Psoas muscle (tissue), 7 donors: ENCODE measurements at regions not wholly inside any gene's neighbourhood (a gene's known extent, or its start where the extent isn't known, plus 50 kb on each side); places are given as distances from the start of the nearest gene placed in this dataset.

Source experiments
- ATAC-seq, 4 donors: fragments of 200-7000 bp; cut with Tn5 transposase; one replicate each; pipeline ENCODE4 v1.9.1; 2020; ENCODE audit warnings: moderate library complexity in 3 of 4, mild to moderate bottlenecking in 2 of 4
- DNase-seq, 2 donors: peaks; one replicate each; pipeline ENCODE4 v3.0.0-alpha.2; 2020
- H3K27ac ChIP-seq: fragments of 200-600 bp; one replicate; pipeline ENCODE4 v1.8.0; 2022
- H3K27me3 ChIP-seq, 3 donors: fragments of 200-600 bp in 1 of 3; one replicate each; pipeline versions ENCODE4 v1.6.1 to v1.8.0; 2013 to 2022; ENCODE audit warnings: low read length in 2 of 3, mild to moderate bottlenecking in 2 of 3, moderate library complexity in 1 of 3; ENCODE audit not compliant: insufficient read depth in 3 of 3
- H3K36me3 ChIP-seq, 2 donors: fragments of 200-600 bp in 1 of 2; one replicate each; pipeline versions ENCODE4 v1.6.1 to v1.8.0; 2013 to 2022; ENCODE audit warnings: low read depth in 1 of 2, mild to moderate bottlenecking in 1 of 2, moderate library complexity in 1 of 2; ENCODE audit not compliant: insufficient read depth in 1 of 2
- H3K4me1 ChIP-seq: fragments of 200-600 bp; one replicate; pipeline ENCODE4 v1.8.0; 2022
- H3K4me3 ChIP-seq: fragments of 200-600 bp; one replicate; pipeline ENCODE4 v1.8.0; 2022; ENCODE audit warnings: mild to moderate bottlenecking
- H3K9me3 ChIP-seq: fragments of 200-600 bp; one replicate; pipeline ENCODE4 v1.8.0; 2022
- WGBS, 3 donors: extraction: QIAGEN DNeasy Blood & Tissue Kit; methylation state at CpG; one replicate each; pipeline versions ENCODE4 v1.1.6 to v1.1.7; 2013; 5-methylcytosine and 5-hydroxymethylcytosine counted together
- intact Hi-C, 2 donors: fragments of 100-400 bp; cut with DNase I; formaldehyde crosslinking; loops; one replicate each; pipeline versions ENCODE4 v1.11.0 to v1.14.2; 2022
- TF ChIP-seq, protein P1 (sequence below): fragments of 200-600 bp; IDR thresholded peaks from one replicate; pipeline ENCODE4 v1.8.0; 2022; ENCODE audit warnings: antibody characterized with exemption
- donor health status: healthy with polysubstance abuse.
- donor health status: DM: no; HTN: no; CAD: no; lungs with moderate emphysema.
- donor health status: Bipolar disorder and iron deficiency.
- donor health status: healthy.
- donor health status: DM: yes; HTN: yes; CAD: no.
- donor health status: DM: no; HTN: no; CAD: no.
- donor health status: DM: yes; HTN: yes; CAD: no.

DNA sequence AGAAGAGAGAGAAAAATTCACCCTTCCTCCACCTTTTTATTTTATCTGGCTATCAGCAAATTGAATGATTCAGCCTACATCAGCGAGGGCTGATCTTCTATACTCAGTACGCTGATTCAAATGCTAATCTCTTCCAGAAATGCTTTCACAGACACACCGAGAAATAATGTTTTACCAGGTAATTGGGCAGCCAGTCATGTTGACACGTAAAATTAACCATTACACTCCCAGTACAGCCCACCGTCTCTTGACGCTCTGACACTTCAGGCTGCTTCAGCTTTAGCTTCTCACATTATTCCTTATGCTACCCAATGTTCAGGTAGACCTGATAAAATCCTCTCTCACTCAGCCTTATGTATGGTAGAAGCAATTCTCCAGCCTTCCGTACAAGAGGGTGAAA is 835.2 kb upstream of the PCDH10 start:
- Histone ChIP-seq H3K27me3 (no peaks in the 10 kb centered on the region), H3K9me3 (no peaks in the 10 kb centered on the region), H3K27ac (no peak overlapping the region), H3K4me1 (no peaks in the 10 kb centered on the region), H3K4me3 (no peak overlapping the region), H3K36me3 (no peaks in the 10 kb centered on the region)
- ATAC-seq (no peak), DNase-seq (no peak)
- WGBS, 3 donors: 78 to 79% (median 79%) methylated on average over 7 of the region's 7 CpGs
- intact Hi-C loops: no loop called here
- TF ChIP-seq, protein P1, sequence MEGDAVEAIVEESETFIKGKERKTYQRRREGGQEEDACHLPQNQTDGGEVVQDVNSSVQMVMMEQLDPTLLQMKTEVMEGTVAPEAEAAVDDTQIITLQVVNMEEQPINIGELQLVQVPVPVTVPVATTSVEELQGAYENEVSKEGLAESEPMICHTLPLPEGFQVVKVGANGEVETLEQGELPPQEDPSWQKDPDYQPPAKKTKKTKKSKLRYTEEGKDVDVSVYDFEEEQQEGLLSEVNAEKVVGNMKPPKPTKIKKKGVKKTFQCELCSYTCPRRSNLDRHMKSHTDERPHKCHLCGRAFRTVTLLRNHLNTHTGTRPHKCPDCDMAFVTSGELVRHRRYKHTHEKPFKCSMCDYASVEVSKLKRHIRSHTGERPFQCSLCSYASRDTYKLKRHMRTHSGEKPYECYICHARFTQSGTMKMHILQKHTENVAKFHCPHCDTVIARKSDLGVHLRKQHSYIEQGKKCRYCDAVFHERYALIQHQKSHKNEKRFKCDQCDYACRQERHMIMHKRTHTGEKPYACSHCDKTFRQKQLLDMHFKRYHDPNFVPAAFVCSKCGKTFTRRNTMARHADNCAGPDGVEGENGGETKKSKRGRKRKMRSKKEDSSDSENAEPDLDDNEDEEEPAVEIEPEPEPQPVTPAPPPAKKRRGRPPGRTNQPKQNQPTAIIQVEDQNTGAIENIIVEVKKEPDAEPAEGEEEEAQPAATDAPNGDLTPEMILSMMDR: no peak

DNA sequence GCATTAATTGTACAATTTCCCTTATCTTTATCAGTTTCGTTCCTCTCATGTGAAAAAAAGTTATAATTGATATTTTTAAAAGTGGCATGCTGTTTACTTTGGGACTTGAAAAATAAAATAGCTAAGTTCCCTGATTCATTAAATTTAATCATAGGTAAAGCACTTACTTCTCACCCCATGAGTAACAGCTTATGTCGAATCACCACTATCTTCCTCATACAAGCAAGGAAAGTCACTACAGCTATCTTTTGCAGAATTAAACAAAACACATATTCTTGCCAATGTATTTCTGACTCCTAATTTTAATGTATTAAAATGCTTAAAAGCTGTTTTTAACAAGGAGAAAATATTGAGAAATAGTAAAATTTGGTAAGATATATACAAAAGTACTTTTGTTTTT is 832.4 kb upstream of the PCDH10 start:
- H3K36me3 ChIP-seq: no peaks in the 10 kb centered on the region
- no peaks in the 10 kb centered on the region for H3K27me3 ChIP-seq
- intact Hi-C loops: no loop called here
- TF ChIP-seq, protein P1: no peak
- 92 to 99% (median 94%) methylated on average over 2 of the region's 2 CpGs for WGBS, 3 donors
- no peak for DNase-seq
- H3K9me3 ChIP-seq: no peaks in the 10 kb centered on the region
- no peak overlapping the region for H3K27ac ChIP-seq
- H3K4me1 ChIP-seq: no peaks in the 10 kb centered on the region
- ATAC-seq: no peak
- no peak overlapping the region for H3K4me3 ChIP-seq

DNA sequence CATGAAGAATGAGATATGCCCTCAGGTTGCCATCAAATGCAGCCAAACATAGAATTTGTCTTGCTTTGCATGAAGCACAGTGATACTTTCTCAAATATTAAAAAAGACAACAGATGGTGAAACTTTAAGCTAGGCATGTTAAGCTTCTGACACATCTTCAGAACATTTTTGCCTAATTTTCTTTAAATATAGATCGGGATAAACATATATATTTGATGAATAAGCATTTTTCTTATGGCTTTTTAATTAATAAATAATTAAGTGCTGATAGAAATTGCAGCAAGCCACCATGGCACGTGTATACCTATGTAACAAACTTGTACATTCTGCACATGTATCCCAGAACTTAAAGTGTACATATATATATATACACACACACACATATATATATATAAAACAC is 831.2 kb upstream of the PCDH10 start:
- Histone ChIP-seq H3K27me3 (no peaks in the 10 kb centered on the region), H3K4me1 (no peaks in the 10 kb centered on the region), H3K9me3 (no peaks in the 10 kb centered on the region), H3K4me3 (no peak overlapping the region), H3K27ac (no peak overlapping the region), H3K36me3 (no peaks in the 10 kb centered on the region)
- DNase-seq: no peak
- TF ChIP-seq, protein P1: no peak
- intact Hi-C loops: no loop called here
- WGBS, 3 donors: 79 to 88% (median 84%) methylated on average over 2 of the region's 2 CpGs
- no peak for ATAC-seq

DNA sequence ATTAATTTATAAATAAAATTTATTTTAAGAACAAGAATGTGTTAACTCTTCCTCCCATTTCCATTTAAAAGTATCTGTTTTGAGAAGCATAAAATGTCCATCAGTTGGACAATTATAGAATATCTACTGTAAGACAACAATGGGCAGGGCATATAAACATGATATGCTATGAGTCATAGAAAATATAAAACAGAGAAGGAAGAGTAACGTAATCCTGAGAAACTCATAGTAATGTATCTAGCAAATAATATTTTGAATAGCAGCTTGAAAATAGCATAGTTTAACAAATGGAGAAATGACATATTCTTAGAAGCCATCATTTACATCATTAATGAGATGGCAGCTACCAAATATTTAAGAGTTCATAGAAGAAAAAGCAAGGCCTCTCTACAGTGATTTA is 820.3 kb upstream of the PCDH10 start:
- ATAC-seq: no peak
- intact Hi-C loops: no loop called here
- TF ChIP-seq, protein P1: no peak

DNA sequence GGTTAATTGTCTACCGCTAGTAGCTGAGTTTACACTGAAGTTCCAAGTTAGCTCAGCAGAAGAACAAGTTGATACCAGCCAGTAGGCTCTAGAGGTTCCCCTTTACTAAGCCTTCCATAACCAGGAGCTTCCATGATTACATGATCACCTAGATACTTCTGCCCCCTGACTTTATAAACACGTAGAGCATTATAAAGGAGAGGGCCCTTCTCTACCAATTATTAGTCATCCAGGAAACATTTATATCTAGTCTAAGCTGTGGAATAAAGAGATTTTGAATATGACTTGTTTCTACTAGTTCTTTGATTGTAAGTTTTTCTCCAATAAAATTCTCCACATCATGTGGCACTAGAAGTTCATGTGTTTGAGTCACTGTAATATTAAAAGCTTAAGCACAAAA is 818.1 kb upstream of the PCDH10 start:
- Histone ChIP-seq H3K36me3 (no peaks in the 10 kb centered on the region), H3K9me3 (no peaks in the 10 kb centered on the region), H3K27ac (no peak overlapping the region), H3K4me3 (no peak overlapping the region), H3K4me1 (no peaks in the 10 kb centered on the region), H3K27me3 (no peaks in the 10 kb centered on the region)
- ATAC-seq: no peak
- DNase-seq: no peak
- WGBS, 3 donors: 88 to 92% (median 91%) methylated on average over 2 of the region's 2 CpGs
- intact Hi-C loops: no loop called here
- TF ChIP-seq, protein P1: no peak

More for the DNA sequence above, 820.3 kb upstream of the PCDH10 start:
- Histone ChIP-seq H3K27ac (no peak overlapping the region), H3K9me3 (no peaks in the 10 kb centered on the region), H3K4me1 (no peaks in the 10 kb centered on the region), H3K27me3 (no peaks in the 10 kb centered on the region), H3K4me3 (no peak overlapping the region), H3K36me3 (no peaks in the 10 kb centered on the region)
- no peak for DNase-seq
- WGBS, 3 donors: 41 to 76% (median 42%) methylated on average over 1 of the region's 1 CpG
